Anterior cingulate cortex (tissue), 58 donors: ENCODE measurements at regions not wholly inside any gene's neighbourhood (a gene's known extent, or its start where the extent isn't known, plus 50 kb on each side); places are given as distances from the start of the nearest gene placed in this dataset.
"Not testable (repeated sequence)": the region's sequence is repeated elsewhere in the genome, so short reads cannot be mapped to it uniquely, and the experiment has no call there.

Source experiments
- DNase-seq, 58 donors: peaks; one replicate each; lab custom pipeline; 2025; lab: John Stamatoyannopoulos, UW

DNA sequence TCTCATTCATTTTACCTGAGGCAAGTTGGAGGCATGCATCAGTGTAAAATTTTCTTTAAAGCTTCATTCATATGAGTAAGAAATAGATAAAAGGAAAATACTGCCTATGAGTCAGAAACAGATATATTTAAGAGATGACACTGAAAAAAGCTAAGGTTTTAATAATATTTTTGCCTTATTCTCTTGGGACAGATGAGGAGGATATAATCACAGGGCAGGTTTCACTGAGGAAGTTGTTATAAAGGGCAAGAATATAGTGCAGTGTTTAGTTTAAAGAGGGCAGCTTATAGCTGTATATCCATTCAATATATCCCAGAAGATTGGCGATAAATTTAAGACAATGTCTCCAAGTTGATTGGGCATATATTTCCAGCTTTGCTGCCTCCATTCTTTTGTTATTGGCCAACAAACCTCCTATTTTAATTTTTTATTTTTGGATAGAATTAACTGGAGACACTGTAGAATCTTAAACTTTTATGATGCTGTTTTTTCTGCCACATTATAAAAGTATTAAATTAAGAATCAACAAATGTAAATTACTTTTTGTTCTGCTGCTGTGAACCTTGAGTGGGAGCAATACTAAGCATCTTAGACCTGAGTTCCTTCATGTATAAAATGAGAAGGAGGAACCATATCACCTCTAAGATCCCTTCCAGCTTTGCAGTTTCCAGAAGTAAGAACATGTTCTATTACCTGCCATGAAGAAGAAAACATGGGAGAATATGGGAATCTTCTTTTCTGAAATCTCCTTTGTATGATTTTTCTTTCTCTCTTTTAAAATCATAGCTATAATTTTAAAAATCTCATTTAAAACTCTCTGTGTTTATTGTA lies 171.6 kb downstream of the S1PR1 start:
- DNase-seq = no peak

DNA sequence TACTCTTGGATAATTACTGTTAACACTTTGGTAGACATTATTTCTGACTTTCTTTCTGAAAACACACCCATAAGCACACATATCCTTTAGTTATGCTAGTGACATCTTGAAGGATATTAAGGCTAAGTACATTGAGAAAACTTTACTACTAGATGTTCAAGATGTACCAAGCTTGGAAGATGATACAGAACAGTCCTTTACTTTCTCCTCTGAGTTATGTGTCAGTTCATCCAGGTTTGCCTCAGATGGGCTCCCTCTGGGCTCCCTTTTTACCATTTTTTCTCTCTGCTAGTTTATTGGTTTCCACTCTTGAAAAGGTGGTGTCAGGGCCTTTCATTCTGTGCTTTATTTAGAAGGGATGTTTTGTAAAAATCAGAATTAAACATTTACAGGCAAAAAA lies 172.3 kb downstream of the S1PR1 start:
- DNase-seq = no peak

DNA sequence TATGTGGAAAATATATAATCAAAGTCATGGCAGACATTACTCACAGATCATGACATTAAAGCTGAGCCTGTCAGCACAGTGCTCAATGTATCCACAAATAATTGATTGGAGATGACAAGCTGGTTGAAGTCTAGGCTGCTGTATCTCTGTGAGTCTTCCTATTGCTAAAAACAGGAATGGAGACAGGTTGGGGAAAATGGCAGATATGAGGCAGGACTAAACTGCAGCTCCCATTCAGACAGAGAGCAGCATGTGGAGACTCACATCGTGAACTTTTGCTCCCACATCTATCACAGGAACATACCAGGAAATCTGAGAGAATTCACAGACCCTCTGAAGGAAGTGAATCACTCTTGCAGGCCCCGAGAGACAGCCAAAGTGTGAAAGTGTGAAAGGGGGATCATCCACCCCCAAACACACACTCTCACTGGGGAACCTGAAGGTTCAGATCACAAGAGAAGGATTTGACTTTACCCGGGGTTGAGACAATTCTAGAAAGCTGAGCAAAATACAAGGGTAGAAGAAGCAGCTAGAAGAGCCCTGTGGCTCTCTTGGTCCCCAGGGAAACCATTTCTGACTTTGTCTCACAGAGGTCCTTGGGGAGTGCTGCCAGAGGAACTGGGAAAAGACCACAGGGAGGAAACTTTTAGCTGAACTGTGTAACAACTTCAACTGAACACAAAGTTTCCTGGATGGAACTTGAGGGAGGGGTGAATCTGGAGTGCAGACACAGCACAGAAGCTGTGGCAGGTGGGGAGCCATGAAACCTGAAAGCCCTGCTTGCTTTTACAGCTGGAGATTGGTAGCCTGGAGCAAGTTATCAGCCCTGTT lies 173.4 kb downstream of the S1PR1 start:
- no peak for DNase-seq

DNA sequence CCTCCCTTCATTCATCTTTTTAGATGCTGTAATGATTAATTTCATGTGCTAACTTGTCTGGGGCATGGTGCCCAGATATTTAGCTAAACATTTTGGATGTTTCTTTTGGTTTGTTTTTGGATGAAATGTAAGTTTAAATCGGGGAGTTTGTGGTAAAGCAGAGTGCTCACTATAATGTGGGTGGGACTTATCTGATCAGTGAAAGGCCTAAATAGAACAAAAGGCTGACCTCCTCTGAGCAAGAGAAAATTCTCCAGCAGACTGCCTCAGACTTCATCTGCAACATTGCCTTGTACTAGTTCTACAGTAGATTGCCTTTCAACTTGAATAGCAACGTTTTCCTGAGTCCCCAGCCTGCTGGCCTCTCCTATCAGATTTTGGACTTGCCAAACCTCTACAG lies 183.6 kb downstream of the S1PR1 start:
- no peak for DNase-seq

DNA sequence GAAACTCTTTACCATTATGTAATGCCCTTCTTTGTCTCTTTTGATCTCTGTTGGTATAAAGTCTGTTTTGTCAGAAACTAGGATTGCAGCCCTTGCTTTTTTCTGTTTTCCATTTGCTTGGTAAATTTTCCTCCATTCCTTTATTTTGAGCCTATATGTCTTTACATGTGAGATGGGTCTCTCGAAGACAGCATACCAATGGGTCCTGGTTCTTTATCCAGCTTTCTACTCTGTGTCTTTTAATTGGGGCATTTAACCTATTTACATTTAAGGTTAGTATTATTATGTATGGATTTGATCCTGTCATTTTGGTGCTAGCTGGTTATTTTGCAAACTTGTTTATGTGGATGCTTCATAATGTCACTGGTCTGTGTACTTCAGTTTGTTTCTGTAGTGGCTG lies 191.3 kb downstream of the S1PR1 start:
- not testable (repeated sequence) for DNase-seq

DNA sequence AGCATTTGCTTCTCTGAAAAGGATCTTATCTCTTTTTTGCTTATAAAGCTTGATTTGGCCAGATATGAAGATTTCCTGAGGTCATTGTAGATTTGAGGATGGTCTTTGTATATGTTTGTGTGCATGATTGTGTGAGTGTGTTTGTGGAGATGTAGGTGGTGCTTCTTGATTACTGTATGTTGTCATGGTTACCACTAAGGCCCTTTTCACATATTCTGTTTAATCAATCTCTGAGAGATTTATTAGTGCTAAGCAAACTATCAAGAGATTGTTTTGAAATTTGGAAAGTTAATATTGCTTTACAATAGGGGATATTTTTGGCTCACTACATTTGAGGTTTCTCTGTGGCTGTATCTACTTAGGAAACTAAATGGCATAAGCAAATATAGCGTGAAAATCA lies 191.7 kb downstream of the S1PR1 start:
- no peak for DNase-seq

DNA sequence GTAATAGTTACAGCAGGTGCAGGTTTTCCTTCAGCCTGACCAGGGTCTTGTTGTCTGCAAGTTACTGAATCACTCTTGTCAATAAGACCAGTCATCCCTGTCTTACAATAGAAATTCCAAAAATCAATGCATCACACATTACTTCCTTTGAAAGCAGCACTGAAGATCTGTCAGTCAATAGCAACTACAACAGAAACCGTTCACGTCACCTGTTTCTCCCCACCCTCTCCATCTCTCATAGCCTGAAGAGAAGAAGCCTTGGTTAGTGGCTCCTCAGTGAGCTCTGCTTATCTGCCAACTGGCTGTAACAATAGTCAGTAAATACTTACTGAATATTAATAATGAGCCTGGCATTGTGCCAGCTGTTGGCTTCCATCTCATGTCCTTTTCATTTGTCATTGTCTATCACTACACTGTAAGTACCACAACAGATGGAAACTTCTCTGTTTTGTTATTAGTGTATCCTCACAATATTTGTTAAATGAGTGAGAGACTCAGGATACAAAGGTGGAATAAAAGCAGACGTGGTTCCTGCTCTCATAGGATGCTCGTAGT lies 195.2 kb downstream of the S1PR1 start:
- DNase-seq = peak in 1 of 58 donors; percentile 0

DNA sequence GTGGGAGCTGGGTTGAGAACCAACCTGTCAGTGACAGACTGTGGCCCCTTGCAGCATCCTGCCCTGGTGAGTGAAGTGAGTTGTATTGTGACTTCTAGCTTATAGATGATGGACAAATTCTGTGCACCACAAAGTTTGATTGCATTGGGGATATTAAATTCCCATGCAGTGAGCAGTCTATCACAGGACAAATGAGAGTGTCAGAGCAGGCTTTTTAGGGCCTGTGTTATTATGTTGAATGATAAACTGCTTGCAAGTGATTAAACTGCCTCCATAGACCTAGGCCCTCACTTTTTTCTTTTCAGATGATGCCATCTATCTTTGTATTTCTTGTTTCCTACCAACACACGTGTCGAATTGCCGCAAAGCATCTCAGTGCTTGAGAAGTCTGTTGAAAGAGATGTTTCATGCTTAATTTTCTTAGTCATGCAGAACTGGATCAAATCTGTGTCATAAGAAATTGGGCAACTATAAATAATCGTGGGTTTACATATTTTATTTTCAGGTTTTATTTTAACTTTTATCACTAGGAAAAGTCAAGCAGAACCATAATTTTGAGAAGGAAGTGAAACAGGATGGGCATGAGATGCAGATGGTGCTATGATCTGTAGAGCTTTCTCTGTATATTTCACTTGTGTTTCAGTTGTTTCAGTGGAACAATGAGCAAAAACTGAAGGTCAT lies 199.2 kb downstream of the S1PR1 start:
- no peak for DNase-seq

DNA sequence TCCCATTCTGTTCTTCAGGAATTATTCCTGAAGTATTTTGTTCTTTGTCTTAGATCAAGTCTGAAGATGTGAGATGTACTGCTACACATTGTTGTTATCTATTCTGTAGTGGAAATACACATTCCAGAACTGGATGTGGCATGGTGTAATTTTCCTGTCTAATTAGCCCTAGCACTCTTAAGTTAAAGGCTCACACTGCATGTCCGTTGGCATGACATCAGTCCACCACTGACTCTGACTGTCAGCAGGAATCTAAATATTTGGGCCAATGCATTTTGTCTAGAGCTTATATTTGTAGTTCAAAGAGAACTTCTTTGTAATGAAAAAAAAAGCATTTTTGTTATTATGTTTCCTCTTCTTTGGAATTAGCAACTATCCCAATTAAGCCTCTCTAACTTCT lies 201.0 kb downstream of the S1PR1 start:
- DNase-seq = no peak

DNA sequence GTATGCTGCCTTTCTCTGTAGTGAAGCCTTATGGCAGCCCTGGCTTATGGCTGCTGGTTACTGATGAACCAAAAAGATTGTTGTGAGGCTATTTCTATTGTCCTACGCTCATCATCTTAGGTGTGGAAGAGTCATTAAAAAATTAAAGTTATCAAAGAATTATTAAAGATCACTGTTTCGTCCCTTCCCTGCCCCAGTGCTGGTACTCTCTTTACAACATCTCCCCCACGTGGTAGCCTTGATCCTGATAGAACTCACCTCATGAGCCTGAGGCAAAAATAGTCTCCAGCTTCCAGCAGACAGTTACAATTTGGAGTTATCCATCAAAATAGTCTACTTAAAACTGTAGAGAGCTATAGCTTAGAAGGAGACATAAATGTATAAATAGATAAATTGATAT lies 201.5 kb downstream of the S1PR1 start:
- no peak for DNase-seq

DNA sequence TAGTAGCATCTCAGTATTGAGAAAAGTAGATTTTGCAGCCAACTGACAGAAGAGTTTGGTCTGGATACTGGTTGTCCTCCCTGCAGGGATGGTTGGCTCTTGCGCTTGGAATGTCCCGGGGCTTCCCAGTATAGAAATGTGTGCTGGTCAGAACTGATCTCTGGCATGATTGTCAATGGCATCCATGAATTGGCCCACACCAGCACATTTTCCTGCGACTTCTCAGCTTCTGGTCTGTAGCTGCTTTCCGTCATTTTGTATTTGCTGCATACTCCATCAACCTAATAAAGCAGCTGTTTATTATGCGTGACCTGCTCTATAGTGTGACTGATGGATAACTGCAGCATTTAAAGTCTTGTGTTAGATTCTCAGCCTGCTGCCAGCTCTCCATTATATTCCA lies 203.7 kb downstream of the S1PR1 start:
- DNase-seq = no peak

DNA sequence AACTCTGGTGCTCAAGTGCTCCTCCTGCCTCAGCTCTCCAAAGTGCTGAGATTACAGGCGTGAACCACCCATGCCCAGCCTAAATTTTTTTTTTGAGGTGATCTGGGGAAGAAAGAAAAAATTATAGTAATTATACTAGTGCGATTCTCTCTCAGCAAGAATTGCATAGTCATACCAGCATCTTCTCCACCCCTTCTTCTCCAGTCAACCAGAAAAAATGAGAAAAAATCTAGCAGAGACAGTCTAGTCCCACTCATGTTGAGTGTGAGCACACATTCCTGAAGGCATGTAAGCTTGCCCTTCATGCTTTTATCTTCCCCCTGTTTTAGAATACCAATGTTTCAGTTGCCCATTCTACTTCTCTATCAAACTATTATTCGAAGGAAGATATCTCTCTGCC lies 207.6 kb downstream of the S1PR1 start:
- DNase-seq = no peak

DNA sequence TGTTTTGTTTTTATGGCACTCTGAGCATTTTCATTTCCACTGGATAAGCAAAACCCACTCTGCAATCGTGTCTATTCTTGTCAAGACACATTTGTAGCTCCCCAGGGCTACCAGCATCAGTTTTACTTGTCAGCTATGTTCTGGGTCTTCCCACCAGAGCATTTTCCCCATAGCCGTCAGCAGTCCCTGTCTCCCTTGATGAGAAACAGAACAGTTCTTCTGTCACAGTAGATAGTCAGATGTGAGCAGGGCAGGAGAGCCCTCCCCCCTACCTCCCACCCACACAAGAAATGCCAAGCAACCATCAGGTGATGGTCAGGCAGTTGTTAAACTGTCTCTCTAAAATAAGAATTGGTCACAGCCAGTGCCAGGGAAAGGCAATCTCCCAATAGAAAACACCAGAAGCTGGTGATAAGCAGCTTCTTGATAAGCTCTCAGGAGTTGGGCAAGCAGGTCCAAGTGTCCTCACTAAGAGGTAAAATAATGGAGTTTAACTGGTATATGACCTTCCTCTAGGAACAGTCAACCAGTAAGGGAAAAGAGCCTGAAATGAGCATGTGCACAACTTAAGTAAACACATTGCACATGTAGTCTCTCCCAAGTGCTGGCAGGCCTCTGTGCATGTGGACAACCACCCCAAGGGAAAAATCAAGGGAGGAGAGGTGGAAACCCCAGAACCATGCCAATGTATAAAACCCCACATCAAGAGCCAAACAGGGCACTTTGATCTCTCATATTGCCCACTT lies 208.2 kb downstream of the S1PR1 start:
- DNase-seq = no peak

DNA sequence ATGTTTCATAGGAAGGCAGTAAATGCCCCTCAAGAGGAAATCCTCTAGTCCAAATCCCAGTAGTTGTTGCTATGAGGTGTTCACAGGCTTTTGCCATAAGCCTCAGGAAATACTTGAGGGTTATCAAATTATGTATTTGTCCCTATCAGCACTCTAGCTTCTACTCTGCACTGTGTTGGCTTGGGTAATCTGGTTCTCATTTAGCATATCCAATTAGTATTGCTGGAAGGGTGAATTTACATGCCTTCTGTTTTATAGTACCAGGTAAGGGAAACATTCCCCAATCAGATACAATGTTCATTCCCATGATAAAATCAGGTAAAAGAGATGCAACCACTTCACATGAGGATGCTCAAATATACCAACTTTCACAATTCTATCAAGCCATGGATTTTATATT lies 211.2 kb downstream of the S1PR1 start:
- DNase-seq = no peak

DNA sequence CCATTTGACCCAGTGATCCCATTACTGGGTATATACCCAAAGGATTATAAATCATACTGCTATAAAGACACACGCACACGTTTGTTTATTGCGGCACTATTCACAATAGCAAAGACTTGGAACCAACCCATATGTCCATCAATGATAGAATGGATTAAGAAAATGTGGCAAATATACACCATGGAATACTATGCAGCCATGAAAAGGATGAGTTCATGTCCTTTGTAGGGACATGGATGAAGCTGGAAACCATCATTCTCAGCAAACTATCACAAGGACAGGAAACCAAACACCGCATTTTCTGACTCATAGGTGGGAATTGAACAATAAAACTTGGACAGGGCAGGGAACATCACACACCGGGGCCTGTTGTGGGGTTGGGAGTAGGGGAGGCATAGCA lies 213.9 kb downstream of the S1PR1 start:
- DNase-seq = not testable (repeated sequence)

DNA sequence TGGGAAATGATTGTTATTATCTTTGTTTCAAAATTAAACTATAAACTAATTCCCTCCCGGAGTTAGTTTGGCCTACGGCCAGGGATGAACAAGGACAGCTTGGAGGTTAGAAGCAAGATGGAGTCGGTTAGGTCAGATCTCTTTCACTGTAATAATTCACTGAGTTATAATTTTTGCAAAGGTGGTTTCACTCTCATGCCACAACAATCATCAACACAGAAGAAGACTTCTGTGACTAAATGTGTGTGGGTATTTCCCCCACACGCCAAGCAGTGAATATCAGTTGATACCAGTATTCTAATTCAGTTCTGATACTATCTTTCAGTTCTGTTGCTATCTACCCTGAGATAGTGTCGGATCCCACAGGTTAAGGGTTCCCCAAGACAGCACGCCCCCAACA lies 215.1 kb downstream of the S1PR1 start:
- DNase-seq = no peak

DNA sequence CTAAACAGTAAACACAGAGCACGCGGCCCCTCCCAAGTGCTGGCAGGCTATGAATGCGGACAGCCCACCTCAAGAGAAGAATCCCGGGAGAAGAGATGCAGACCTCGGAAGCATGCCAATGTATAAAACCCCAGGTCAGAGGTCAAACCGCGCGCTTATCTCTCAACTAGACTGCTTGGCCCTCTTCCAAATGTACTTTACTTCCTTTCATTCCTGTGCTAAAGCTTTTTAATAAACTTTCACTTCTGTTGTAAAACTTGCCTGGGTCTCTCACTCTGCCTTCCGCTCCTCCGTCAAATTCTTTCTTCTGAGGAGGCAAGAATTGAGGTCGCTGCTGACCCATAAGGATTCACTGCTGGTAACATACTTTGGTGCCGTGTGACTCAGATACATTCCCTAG lies 216.0 kb downstream of the S1PR1 start:
- no peak for DNase-seq

DNA sequence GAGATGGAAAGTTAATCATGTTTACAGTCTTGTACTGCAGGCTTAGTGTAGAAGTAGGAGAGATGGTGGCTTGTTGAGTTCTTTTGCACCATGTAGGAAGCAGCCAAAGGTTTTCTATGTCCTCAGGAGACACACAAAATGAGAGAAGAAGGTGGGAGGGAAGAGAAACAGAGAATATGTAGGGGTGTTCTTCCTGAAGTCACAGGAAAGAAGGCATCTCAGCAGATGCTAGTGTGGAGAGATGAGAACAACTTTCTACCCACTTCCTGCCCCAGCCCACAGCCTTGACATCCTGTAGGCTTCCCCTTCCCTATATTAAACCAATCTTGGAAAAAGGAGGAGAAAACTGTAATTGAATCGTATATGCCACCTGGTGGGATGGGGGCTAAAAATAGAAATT lies 217.0 kb downstream of the S1PR1 start:
- no peak for DNase-seq

DNA sequence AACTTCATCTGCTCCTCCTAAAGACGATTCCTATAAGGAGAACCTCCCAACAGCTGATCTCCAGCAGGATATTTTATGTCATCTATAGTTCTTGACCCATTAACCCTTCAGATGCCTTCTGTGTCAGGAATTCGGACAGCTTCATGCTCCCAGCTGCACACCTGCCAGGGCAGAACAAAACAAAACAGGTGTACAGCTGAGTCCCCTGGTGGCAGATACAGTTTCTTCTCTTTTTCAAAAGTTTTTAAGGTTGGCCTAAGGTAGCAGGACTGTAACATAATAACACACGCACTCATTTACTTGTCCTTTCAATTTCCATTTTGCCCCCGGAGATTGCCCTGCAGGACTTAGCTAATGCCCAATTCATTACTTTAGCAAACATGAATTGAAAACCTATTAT lies 218.3 kb downstream of the S1PR1 start:
- no peak for DNase-seq

DNA sequence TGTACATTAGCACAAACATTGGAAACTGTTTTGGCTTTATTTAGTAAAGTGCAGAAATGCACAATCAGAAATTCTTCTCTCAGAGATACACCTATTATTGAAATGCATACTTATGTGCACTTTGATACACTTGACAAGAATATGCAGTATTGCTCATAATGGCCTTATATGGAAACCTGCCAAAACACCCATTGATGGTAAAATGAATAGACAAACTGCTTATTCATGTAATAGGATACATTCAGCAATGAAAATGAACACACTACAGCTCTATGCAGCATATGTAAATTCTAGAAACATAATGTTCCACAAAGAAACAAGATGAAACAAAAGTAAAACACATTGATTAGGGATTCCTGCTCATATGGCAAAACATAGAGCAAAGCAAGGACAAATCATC lies 223.9 kb downstream of the S1PR1 start:
- no peak for DNase-seq
